ENCODE measurements at regions not wholly inside any gene's neighbourhood (a gene's known extent, or its start where the extent isn't known, plus 50 kb on each side); places are given as distances from the start of the nearest gene placed in this dataset.
"Not testable (repeated sequence)": the region's sequence is repeated elsewhere in the genome, so short reads cannot be mapped to it uniquely, and the experiment has no call there.

DNA sequence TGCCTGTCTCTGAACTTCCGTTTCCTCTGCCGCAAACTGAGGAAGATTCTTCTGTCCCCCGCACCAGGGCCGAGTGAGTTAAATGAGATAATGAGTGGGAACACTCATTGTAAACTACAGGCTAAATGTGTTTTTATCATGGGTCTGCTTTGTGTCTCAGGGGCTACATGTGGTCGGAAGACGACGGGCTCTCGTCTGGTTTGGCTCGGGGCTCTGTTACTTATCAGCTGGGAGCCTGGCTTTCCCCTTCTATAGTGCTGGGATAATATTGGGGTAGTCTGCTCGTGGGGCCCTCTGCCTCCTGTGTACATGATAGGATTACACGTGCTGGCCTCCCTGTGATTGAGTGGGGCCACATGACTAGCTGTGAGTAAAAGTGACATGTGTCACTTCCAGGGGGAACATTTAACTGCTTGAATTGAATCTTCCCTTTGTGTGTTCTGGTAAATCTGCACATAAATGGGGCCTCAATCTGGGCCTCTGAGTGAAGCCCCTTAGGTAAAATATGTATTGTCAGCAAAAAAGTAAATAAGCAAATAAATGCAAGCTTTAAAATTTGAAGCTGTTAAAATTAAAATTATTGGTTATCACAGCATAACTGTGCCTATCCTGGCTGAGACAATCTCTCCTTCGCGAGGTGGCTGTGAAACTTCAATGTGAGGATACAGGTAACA, 86.9 kb upstream of the SH3PXD2B start:
- Histone ChIP-seq H3K36me3 (ENCODE audit: control insufficient read depth in 1 of 2, insufficient read depth in 2 of 2, low read length in 2 of 2) (no peaks in the 10 kb centered on the region), H3K4me3 (ENCODE audit: low read depth in 1 of 2, low read length in 2 of 2) (no peak overlapping the region), H3K4me1 (ENCODE audit: control insufficient read depth in 1 of 2, insufficient read depth in 2 of 2, low read length in 2 of 2) (no peaks in the 10 kb centered on the region), H3K9me3 (ENCODE audit: control insufficient read depth in 1 of 2, low read length in 2 of 2) (peaks cover 0 to 3% of the 10 kb centered on the region in 2 donors), H3K27ac (ENCODE audit: low read depth, low read length) (no peak overlapping the region), H3K27me3 (ENCODE audit: control insufficient read depth in 1 of 2, insufficient read depth in 2 of 2, low read length in 2 of 2) (no peaks in the 10 kb centered on the region), H3K9ac (ENCODE audit: low read depth in 1 of 2, low read length in 2 of 2) (no peak overlapping the region)

DNA sequence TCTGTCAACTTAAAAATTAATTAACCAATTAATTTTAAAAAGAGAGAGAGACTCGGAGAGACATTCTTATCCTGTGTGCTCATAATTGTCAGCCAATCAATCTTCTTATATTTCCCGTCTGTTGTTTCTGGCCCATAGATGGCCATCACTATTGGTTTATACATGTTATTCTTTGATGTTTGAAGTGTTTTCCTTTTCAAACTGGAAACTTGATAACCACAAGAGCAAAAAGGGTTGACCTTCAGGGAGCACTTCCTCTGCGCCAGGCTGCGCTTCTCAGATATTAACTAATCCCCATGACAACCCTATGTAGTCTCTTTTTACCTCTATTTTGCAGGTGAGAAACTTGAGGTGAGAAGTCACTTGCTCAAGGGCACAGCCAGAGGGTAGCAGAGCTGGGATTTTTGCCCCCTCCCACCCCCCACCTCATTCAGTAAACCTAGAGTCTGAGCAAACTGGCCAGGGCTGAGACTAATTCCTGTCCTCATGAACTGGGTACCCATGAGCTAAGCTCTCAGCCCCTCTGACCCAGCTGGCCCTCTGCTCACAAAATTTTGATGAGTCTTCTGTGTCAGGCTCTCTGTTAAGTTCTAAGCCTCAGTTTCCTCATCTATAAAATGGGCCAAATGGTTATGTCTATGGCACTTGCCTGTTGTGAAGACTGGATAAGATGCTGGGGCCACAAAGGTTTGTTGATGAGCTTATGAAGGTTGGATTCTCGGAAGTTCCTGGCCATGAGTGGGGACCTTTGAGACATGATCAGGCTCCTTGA, 86.0 kb upstream of the SH3PXD2B start:
- H3K4me1 ChIP-seq (ENCODE audit: control insufficient read depth in 1 of 2, insufficient read depth in 2 of 2, low read length in 2 of 2): no peaks in the 10 kb centered on the region
- H3K9ac ChIP-seq (ENCODE audit: low read depth in 1 of 2, low read length in 2 of 2): no peak overlapping the region

DNA sequence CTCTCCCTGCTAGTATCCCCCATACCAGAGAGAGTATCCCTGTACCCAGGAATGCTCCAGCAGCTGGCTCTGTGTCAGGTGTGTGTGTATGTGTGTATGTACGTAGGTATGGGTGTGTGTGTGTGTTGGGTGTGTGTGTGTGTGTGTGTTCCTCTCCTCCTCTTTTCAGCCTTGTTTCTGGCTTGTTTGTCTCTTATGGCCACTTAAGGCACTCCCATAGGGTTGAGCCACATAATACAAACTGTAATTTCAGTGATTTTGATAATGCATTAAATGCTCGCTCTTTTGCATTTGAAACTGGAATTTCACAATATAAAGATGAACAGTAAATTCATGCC, 80.8 kb upstream of the SH3PXD2B start:
- Histone ChIP-seq H3K4me3 (ENCODE audit: low read depth in 1 of 2, low read length in 2 of 2) (no peak overlapping the region), H3K27me3 (ENCODE audit: control insufficient read depth in 1 of 2, insufficient read depth in 2 of 2, low read length in 2 of 2) (no peaks in the 10 kb centered on the region), H3K9me3 (ENCODE audit: control insufficient read depth in 1 of 2, low read length in 2 of 2) (peaks cover 0 to 3% of the 10 kb centered on the region in 2 donors), H3K4me1 (ENCODE audit: control insufficient read depth in 1 of 2, insufficient read depth in 2 of 2, low read length in 2 of 2) (peaks cover 0 to 6% of the 10 kb centered on the region in 2 donors), H3K27ac (ENCODE audit: low read depth, low read length) (no peak overlapping the region), H3K9ac (ENCODE audit: low read depth in 1 of 2, low read length in 2 of 2) (no peak overlapping the region), H3K36me3 (ENCODE audit: control insufficient read depth in 1 of 2, insufficient read depth in 2 of 2, low read length in 2 of 2) (no peaks in the 10 kb centered on the region)

More for the DNA sequence above, 86.0 kb upstream of the SH3PXD2B start:
- H3K27ac ChIP-seq (ENCODE audit: low read depth, low read length): no peak overlapping the region
- no peaks in the 10 kb centered on the region for H3K36me3 ChIP-seq (ENCODE audit: control insufficient read depth in 1 of 2, insufficient read depth in 2 of 2, low read length in 2 of 2)
- H3K9me3 ChIP-seq (ENCODE audit: control insufficient read depth in 1 of 2, low read length in 2 of 2): peaks cover 0 to 3% of the 10 kb centered on the region in 2 donors
- H3K4me3 ChIP-seq (ENCODE audit: low read depth in 1 of 2, low read length in 2 of 2): no peak overlapping the region
- H3K27me3 ChIP-seq (ENCODE audit: control insufficient read depth in 1 of 2, insufficient read depth in 2 of 2, low read length in 2 of 2): no peaks in the 10 kb centered on the region

DNA sequence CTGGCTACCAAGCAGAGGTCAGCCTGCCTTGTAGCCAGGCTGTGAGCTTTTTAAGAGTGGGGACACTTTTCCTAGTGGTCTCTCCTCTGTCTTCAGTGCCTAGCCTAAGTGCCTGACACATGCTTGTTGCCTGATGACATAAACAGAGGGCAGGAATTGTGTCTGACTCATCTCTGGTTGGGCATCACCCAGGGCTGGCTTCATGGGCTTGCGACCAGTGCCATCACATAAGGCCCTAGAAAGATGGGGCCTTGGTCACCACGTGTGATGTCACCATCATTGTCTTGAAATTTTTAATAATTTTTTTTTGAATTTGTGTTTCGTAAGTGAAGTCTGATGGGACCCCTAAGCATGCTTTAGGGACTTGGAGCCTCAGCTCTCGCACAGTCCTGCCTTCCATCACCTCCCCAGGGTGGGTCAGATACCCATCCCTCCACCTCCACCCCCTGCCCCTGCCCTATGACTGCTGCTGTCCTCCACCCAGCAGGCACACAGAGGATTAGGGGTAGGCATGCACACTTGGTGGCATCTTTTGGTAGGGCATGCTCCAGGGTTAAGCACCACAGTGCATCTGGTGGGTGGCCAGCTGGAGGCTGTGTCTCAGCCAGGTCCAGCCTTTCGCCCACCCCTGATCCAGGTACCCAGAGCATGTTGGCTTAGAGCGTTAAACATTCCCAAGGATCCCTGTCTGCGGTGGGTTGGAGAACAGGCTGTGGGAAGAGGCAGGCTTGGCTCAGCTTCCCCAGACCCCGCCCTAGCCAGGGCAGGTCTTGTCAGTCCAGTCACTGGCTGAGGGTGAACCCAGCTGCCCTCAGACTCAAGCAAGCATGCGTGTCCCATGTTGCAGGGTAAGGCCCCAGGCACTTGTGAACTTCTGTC, 80.1 kb upstream of the SH3PXD2B start:
- Histone ChIP-seq H3K4me3 (ENCODE audit: low read depth in 1 of 2, low read length in 2 of 2) (no peak overlapping the region), H3K9me3 (ENCODE audit: control insufficient read depth in 1 of 2, low read length in 2 of 2) (peaks cover 0 to 3% of the 10 kb centered on the region in 2 donors), H3K4me1 (ENCODE audit: control insufficient read depth in 1 of 2, insufficient read depth in 2 of 2, low read length in 2 of 2) (peaks cover 0 to 6% of the 10 kb centered on the region in 2 donors), H3K27me3 (ENCODE audit: control insufficient read depth in 1 of 2, insufficient read depth in 2 of 2, low read length in 2 of 2) (no peaks in the 10 kb centered on the region), H3K36me3 (ENCODE audit: control insufficient read depth in 1 of 2, insufficient read depth in 2 of 2, low read length in 2 of 2) (no peaks in the 10 kb centered on the region), H3K9ac (ENCODE audit: low read depth in 1 of 2, low read length in 2 of 2) (no peak overlapping the region), H3K27ac (ENCODE audit: low read depth, low read length) (no peak overlapping the region)

DNA sequence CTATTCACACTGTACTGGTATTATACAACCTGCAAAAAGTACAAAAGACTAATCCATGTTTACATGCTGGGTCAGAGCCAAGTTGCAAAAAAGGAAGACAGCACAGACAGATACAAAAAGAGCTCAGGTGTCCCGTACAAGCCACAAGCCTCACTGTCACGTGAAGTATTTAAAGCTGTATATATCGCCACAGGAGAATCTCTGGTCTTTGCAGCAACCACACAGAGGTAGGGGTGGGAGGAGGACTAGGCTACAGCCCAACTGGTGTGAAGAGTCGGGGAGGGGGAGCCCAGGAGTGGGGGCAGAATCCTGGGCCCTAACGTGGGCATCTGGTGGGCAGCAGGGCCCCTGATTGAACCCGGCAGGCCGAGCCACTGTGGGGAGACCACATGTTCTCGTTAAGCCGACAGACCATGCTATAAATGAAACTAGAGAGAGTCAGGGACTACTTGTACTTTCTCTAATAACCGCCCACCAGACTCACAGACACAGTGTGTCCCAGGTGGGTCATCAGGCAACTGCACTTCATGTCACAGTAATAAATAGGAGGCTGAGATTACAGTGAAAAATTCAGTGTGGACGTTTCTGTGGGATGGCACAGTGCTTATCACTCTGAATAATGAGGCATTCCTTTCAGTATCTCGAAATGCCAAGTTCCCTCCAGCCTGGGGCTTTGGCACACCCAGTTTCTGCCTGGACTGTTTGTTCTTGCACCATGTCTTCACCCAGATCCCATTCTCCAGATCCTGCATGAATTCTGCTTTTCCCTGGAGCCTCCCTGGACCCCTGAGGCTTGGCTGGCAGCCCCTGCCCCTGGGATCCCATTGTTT, 79.3 kb upstream of the SH3PXD2B start:
- H3K27me3 ChIP-seq (ENCODE audit: control insufficient read depth in 1 of 2, insufficient read depth in 2 of 2, low read length in 2 of 2): no peaks in the 10 kb centered on the region
- peaks cover 0 to 6% of the 10 kb centered on the region in 2 donors for H3K4me1 ChIP-seq (ENCODE audit: control insufficient read depth in 1 of 2, insufficient read depth in 2 of 2, low read length in 2 of 2)
- no peaks in the 10 kb centered on the region for H3K36me3 ChIP-seq (ENCODE audit: control insufficient read depth in 1 of 2, insufficient read depth in 2 of 2, low read length in 2 of 2)
- H3K27ac ChIP-seq (ENCODE audit: low read depth, low read length): no peak overlapping the region
- peaks cover 0 to 3% of the 10 kb centered on the region in 2 donors for H3K9me3 ChIP-seq (ENCODE audit: control insufficient read depth in 1 of 2, low read length in 2 of 2)
- no peak overlapping the region for H3K9ac ChIP-seq (ENCODE audit: low read depth in 1 of 2, low read length in 2 of 2)
- H3K4me3 ChIP-seq (ENCODE audit: low read depth in 1 of 2, low read length in 2 of 2): no peak overlapping the region

DNA sequence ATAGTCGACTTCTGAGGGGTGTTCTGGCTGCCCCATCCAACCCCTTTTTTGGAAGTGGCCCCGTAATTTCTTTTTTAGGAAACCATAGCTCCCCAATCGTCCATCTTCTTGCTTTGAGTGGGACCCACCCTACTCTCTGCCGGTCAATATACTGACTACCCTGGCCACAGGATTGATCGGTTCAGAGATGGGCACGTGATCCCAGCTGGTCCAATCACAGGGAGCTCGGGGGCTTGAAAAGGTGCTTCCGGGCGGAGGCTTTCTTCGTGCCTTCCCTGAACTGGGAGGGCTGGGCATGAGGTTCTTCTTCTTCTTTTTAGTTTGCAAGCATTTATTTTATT, 78.7 kb upstream of the SH3PXD2B start:
- Histone ChIP-seq H3K27ac (ENCODE audit: low read depth, low read length) (no peak overlapping the region), H3K4me1 (ENCODE audit: control insufficient read depth in 1 of 2, insufficient read depth in 2 of 2, low read length in 2 of 2) (peaks cover 0 to 6% of the 10 kb centered on the region in 2 donors), H3K36me3 (ENCODE audit: control insufficient read depth in 1 of 2, insufficient read depth in 2 of 2, low read length in 2 of 2) (no peaks in the 10 kb centered on the region), H3K9ac (ENCODE audit: low read depth in 1 of 2, low read length in 2 of 2) (no peak overlapping the region), H3K4me3 (ENCODE audit: low read depth in 1 of 2, low read length in 2 of 2) (no peak overlapping the region), H3K27me3 (ENCODE audit: control insufficient read depth in 1 of 2, insufficient read depth in 2 of 2, low read length in 2 of 2) (no peaks in the 10 kb centered on the region), H3K9me3 (ENCODE audit: control insufficient read depth in 1 of 2, low read length in 2 of 2) (peaks cover 0 to 3% of the 10 kb centered on the region in 2 donors)

DNA sequence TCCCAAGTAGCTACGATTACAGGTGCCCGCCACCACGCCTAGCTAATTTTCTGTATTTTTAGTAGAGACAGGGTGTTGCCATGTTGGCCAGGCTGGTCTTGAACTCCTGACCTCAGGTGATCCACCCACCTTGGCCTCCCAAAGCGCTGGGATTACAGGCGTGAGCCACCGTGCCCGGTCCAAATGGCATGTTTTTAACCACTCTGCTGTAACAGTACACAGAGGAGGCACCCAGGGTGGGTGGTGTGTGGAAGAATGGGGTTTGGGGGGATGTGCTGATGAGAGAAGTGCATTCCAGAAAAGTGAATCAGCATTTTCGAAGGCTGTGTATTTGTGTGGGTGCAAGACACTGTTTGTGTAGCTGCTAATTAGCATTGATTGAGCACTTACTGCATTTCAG, 78.1 kb upstream of the SH3PXD2B start:
- H3K9me3 ChIP-seq (ENCODE audit: control insufficient read depth in 1 of 2, low read length in 2 of 2); H3K36me3 ChIP-seq (ENCODE audit: control insufficient read depth in 1 of 2, insufficient read depth in 2 of 2, low read length in 2 of 2); H3K27me3 ChIP-seq (ENCODE audit: control insufficient read depth in 1 of 2, insufficient read depth in 2 of 2, low read length in 2 of 2); H3K4me3 ChIP-seq (ENCODE audit: low read depth in 1 of 2, low read length in 2 of 2); H3K4me1 ChIP-seq (ENCODE audit: control insufficient read depth in 1 of 2, insufficient read depth in 2 of 2, low read length in 2 of 2); H3K9ac ChIP-seq (ENCODE audit: low read depth in 1 of 2, low read length in 2 of 2); H3K27ac ChIP-seq (ENCODE audit: low read depth, low read length): not testable (repeated sequence)

DNA sequence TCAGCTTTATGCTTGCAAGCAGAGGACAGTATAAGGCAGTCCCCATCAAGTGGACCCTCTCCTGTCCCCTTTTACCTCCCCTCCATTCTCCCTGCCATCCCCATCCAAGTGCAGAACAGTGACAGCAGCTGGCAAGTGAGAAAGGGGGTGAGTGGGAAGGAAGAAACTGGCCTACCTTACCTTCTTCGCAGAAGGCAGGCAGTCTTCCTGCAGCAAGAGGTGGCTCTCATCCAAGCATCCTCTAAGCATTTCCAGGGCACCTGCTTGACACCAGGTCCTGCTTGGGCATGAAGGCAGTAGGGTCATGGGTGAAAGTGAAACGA, 77.3 kb upstream of the SH3PXD2B start:
- Histone ChIP-seq H3K4me3 (ENCODE audit: low read depth in 1 of 2, low read length in 2 of 2) (no peak overlapping the region), H3K9me3 (ENCODE audit: control insufficient read depth in 1 of 2, low read length in 2 of 2) (no peaks in the 10 kb centered on the region), H3K9ac (ENCODE audit: low read depth in 1 of 2, low read length in 2 of 2) (no peak overlapping the region), H3K36me3 (ENCODE audit: control insufficient read depth in 1 of 2, insufficient read depth in 2 of 2, low read length in 2 of 2) (no peaks in the 10 kb centered on the region), H3K27ac (ENCODE audit: low read depth, low read length) (no peak overlapping the region), H3K27me3 (ENCODE audit: control insufficient read depth in 1 of 2, insufficient read depth in 2 of 2, low read length in 2 of 2) (no peaks in the 10 kb centered on the region), H3K4me1 (ENCODE audit: control insufficient read depth in 1 of 2, insufficient read depth in 2 of 2, low read length in 2 of 2) (peaks cover 0 to 6% of the 10 kb centered on the region in 2 donors)

DNA sequence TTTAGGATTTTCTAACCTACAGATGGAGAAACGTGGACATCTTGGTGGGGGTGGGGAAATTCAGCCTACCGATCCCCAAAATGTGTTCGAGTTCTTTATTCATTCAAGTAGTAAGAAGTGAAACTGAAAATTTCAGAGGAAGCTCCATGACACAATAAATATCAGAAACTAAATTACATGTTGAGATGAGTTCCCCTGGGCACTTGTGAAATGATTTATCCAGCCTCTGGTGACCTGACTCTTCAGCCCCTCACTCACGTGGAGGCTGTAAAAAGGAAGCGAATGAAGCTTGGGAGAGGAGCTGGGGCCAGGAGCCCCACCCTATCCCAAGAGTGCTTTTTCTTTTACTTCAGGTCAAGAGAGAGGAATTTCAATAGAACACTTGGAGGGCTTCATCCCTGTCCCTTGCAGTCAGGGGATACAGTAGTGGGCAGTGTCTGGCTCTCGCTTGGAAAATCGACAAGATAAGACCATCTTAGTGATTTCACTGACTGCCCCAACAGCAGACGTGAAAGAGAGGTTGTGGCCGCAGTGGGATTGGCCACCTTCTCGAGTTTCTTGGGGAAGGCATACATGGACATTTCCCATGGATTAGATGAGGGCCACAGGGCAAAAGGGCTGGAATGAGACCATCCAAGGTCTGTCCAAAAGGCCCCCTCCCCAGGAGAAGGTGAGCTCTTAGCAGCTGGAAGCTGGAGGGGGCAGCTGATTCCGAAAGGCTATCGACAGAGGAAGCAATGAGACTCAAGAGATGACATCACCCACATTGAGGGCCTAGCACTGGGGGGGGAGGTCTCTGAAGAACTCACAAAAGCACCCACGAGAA, 76.8 kb upstream of the SH3PXD2B start:
- H3K9me3 ChIP-seq (ENCODE audit: control insufficient read depth in 1 of 2, low read length in 2 of 2): no peaks in the 10 kb centered on the region
- no peak overlapping the region for H3K9ac ChIP-seq (ENCODE audit: low read depth in 1 of 2, low read length in 2 of 2)
- H3K27ac ChIP-seq (ENCODE audit: low read depth, low read length): no peak overlapping the region
- H3K36me3 ChIP-seq (ENCODE audit: control insufficient read depth in 1 of 2, insufficient read depth in 2 of 2, low read length in 2 of 2): no peaks in the 10 kb centered on the region
- H3K4me1 ChIP-seq (ENCODE audit: control insufficient read depth in 1 of 2, insufficient read depth in 2 of 2, low read length in 2 of 2): peaks cover 0 to 6% of the 10 kb centered on the region in 2 donors
- H3K4me3 ChIP-seq (ENCODE audit: low read depth in 1 of 2, low read length in 2 of 2): no peak overlapping the region
- no peaks in the 10 kb centered on the region for H3K27me3 ChIP-seq (ENCODE audit: control insufficient read depth in 1 of 2, insufficient read depth in 2 of 2, low read length in 2 of 2)
